SK-N-SH treated with all-trans-retinoic acid at 6 μM for 48 hours (cell line): ENCODE measurements at regions not wholly inside any gene's neighbourhood (a gene's known extent, or its start where the extent isn't known, plus 50 kb on each side); places are given as distances from the start of the nearest gene placed in this dataset.

Experiments
- ATAC-seq: fragments of 200-7000 bp; cut with Tn5 transposase; 3 replicates; pipeline ENCODE4 v1.9.1; 2020; ENCODE audit warnings: mild to moderate bottlenecking, moderate library complexity
- ARNTL ChIP-seq: fragments of 450-650 bp; formaldehyde crosslinking; IDR thresholded peaks from 2 replicates; pipeline ENCODE4 v1.5.0; 2020; ENCODE audit warnings: low read depth, mild to moderate bottlenecking, moderate library complexity, borderline replicate concordance
- BACH2 ChIP-seq: fragments of 250-450 bp; sonication (Bioruptor Pico); IDR thresholded peaks from 2 replicates; pipeline ENCODE4 v1.9.0; 2021; ENCODE audit warnings: mild to moderate bottlenecking, borderline replicate concordance
- CSDC2 ChIP-seq: fragments of 250-450 bp; sonication (Bioruptor Pico); IDR thresholded peaks from 2 replicates; pipeline ENCODE4 v1.5.0; 2020; ENCODE audit warnings: mild to moderate bottlenecking, moderate library complexity
- ESRRG ChIP-seq: fragments of 250-450 bp; sonication (Bioruptor Pico); IDR thresholded peaks from 2 replicates; pipeline ENCODE4 v1.6.1; 2021; ENCODE audit warnings: mild to moderate bottlenecking
- GLIS3 ChIP-seq: fragments of 250-450 bp; sonication (Bioruptor Pico); IDR thresholded peaks from 2 replicates; pipeline ENCODE4 v1.5.0; 2020; ENCODE audit warnings: mild to moderate bottlenecking, moderate library complexity
- ISL1 ChIP-seq: fragments of 250-450 bp; sonication (Bioruptor Pico); IDR thresholded peaks from 2 replicates; pipeline ENCODE4 v2.1.2; 2022; ENCODE audit warnings: mild to moderate bottlenecking, moderate library complexity
- PPARA ChIP-seq: fragments of 250-450 bp; sonication (Bioruptor Pico); IDR thresholded peaks from 2 replicates; pipeline ENCODE4 v1.5.0; 2020; ENCODE audit warnings: mild to moderate bottlenecking, borderline replicate concordance
- SNAI2 ChIP-seq: fragments of 250-450 bp; sonication (Bioruptor Pico); IDR thresholded peaks from 2 replicates; pipeline ENCODE4 v1.5.0; 2020; ENCODE audit warnings: mild to moderate bottlenecking, moderate library complexity
- TCF4 ChIP-seq: fragments of 250-450 bp; sonication (Bioruptor Pico); IDR thresholded peaks from 2 replicates; pipeline ENCODE4 v1.8.0; 2021; ENCODE audit warnings: mild to moderate bottlenecking, moderate library complexity, borderline replicate concordance
- TOX ChIP-seq: fragments of 250-450 bp; sonication (Bioruptor Pico); IDR thresholded peaks from 2 replicates; pipeline ENCODE4 v1.8.0; 2021; ENCODE audit warnings: mild to moderate bottlenecking, moderate library complexity, borderline replicate concordance
- TSHZ2 ChIP-seq: fragments of 250-450 bp; sonication (Bioruptor Pico); IDR thresholded peaks from 2 replicates; pipeline ENCODE4 v1.5.0; 2020; ENCODE audit warnings: mild to moderate bottlenecking, moderate library complexity
- ZC3H10 ChIP-seq: fragments of 250-450 bp; sonication (Bioruptor Pico); IDR thresholded peaks from 2 replicates; pipeline ENCODE4 v1.5.1; 2021; ENCODE audit warnings: mild to moderate bottlenecking, moderate library complexity
- ZFP3 ChIP-seq: fragments of 250-450 bp; sonication (Bioruptor Pico); IDR thresholded peaks from 2 replicates; pipeline ENCODE4 v1.5.0; 2020; ENCODE audit warnings: mild to moderate bottlenecking, moderate library complexity
- ZFP30 ChIP-seq: fragments of 450-650 bp; formaldehyde crosslinking; IDR thresholded peaks from 2 replicates; pipeline ENCODE4 v1.5.0; 2022; ENCODE audit warnings: mild to moderate bottlenecking, moderate library complexity
- ZNF565 ChIP-seq: fragments of 450-650 bp; formaldehyde crosslinking; conservative IDR thresholded peaks from 2 replicates; pipeline ENCODE4 v1.5.0; 2020; ENCODE audit warnings: low read depth, mild to moderate bottlenecking, moderate library complexity
- ZNF70 ChIP-seq: fragments of 450-650 bp; formaldehyde crosslinking; IDR thresholded peaks from 2 replicates; pipeline ENCODE4 v1.5.0; 2020; ENCODE audit warnings: mild to moderate bottlenecking, moderate library complexity
- ZNF8 ChIP-seq: fragments of 450-650 bp; formaldehyde crosslinking; IDR thresholded peaks from 2 replicates; pipeline ENCODE4 v1.5.0; 2020; ENCODE audit warnings: mild to moderate bottlenecking, moderate library complexity
- TF ChIP-seq, protein P1 (sequence below): fragments of 250-450 bp; sonication (Bioruptor Pico); IDR thresholded peaks from 2 replicates; pipeline ENCODE4 v1.5.1; 2021; ENCODE audit warnings: mild to moderate bottlenecking, moderate library complexity
- TF ChIP-seq, protein P2 (sequence below): fragments of 250-450 bp; sonication (Bioruptor Pico); IDR thresholded peaks from 2 replicates; pipeline ENCODE4 v1.8.0; 2020; ENCODE audit warnings: mild to moderate bottlenecking, moderate library complexity, borderline replicate concordance
- TF ChIP-seq, protein P3 (sequence below): fragments of 250-450 bp; sonication (Bioruptor Pico); IDR thresholded peaks from 2 replicates; pipeline ENCODE4 v1.8.0; 2021; ENCODE audit warnings: low read depth, mild to moderate bottlenecking, moderate library complexity, borderline replicate concordance
- TF ChIP-seq, protein P4 (sequence below): fragments of 250-450 bp; sonication (Bioruptor Pico); IDR thresholded peaks from 2 replicates; pipeline ENCODE4 v1.5.1; 2020; ENCODE audit warnings: low read depth, mild to moderate bottlenecking, moderate library complexity

DNA sequence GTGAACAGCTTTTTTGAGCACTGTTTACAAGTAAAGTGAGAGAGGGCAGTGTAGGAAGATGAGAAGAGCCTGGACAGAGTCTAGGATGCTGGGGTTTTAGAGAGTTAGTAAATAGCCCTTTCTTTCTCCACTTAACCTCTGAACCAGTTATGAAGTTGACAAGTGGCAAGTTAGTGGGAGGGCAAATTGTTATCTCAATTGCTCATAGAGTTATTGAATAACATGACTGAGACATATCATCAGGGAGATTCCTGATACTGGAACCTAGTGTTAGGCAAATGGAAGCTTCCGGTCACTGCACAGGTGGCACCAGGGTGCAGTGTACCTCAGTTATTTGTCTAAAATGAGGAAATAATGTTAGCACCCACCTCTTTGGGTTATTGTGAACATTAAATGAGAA is 57.8 kb upstream of the PTPN5 start:
- no peak for TF ChIP-seq ZFP3
- TF ChIP-seq ESRRG (CRISPR knock-in tag): no peak
- TF ChIP-seq CSDC2 (CRISPR knock-in tag): no peak
- TF ChIP-seq ZNF70: no peak
- TF ChIP-seq, protein P1, sequence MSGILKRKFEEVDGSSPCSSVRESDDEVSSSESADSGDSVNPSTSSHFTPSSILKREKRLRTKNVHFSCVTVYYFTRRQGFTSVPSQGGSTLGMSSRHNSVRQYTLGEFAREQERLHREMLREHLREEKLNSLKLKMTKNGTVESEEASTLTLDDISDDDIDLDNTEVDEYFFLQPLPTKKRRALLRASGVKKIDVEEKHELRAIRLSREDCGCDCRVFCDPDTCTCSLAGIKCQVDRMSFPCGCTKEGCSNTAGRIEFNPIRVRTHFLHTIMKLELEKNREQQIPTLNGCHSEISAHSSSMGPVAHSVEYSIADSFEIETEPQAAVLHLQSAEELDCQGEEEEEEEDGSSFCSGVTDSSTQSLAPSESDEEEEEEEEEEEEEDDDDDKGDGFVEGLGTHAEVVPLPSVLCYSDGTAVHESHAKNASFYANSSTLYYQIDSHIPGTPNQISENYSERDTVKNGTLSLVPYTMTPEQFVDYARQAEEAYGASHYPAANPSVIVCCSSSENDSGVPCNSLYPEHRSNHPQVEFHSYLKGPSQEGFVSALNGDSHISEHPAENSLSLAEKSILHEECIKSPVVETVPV (CRISPR knock-in tag): no peak
- TF ChIP-seq GLIS3: no peak
- TF ChIP-seq, protein P2, sequence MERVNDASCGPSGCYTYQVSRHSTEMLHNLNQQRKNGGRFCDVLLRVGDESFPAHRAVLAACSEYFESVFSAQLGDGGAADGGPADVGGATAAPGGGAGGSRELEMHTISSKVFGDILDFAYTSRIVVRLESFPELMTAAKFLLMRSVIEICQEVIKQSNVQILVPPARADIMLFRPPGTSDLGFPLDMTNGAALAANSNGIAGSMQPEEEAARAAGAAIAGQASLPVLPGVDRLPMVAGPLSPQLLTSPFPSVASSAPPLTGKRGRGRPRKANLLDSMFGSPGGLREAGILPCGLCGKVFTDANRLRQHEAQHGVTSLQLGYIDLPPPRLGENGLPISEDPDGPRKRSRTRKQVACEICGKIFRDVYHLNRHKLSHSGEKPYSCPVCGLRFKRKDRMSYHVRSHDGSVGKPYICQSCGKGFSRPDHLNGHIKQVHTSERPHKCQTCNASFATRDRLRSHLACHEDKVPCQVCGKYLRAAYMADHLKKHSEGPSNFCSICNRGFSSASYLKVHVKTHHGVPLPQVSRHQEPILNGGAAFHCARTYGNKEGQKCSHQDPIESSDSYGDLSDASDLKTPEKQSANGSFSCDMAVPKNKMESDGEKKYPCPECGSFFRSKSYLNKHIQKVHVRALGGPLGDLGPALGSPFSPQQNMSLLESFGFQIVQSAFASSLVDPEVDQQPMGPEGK (CRISPR knock-in tag): no peak
- TF ChIP-seq BACH2 (CRISPR knock-in tag): no peak
- TF ChIP-seq PPARA (CRISPR knock-in tag): no peak
- TF ChIP-seq ZFP30 (CRISPR knock-in tag): no peak
- TF ChIP-seq, protein P3, sequence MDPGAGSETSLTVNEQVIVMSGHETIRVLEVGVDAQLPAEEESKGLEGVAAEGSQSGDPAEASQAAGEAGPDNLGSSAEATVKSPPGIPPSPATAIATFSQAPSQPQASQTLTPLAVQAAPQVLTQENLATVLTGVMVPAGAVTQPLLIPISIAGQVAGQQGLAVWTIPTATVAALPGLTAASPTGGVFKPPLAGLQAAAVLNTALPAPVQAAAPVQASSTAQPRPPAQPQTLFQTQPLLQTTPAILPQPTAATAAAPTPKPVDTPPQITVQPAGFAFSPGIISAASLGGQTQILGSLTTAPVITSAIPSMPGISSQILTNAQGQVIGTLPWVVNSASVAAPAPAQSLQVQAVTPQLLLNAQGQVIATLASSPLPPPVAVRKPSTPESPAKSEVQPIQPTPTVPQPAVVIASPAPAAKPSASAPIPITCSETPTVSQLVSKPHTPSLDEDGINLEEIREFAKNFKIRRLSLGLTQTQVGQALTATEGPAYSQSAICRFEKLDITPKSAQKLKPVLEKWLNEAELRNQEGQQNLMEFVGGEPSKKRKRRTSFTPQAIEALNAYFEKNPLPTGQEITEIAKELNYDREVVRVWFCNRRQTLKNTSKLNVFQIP: no peak
- no peak for TF ChIP-seq TSHZ2 (CRISPR knock-in tag)
- TF ChIP-seq SNAI2 (CRISPR knock-in tag): no peak
- TF ChIP-seq ZNF565 (CRISPR knock-in tag): no peak
- TF ChIP-seq ZC3H10: no peak
- TF ChIP-seq ARNTL (CRISPR knock-in tag): no peak
- TF ChIP-seq TOX (CRISPR knock-in tag): no peak
- no peak for TF ChIP-seq TCF4 (CRISPR knock-in tag)
- TF ChIP-seq ZNF8 (CRISPR knock-in tag): no peak
- TF ChIP-seq, protein P4, sequence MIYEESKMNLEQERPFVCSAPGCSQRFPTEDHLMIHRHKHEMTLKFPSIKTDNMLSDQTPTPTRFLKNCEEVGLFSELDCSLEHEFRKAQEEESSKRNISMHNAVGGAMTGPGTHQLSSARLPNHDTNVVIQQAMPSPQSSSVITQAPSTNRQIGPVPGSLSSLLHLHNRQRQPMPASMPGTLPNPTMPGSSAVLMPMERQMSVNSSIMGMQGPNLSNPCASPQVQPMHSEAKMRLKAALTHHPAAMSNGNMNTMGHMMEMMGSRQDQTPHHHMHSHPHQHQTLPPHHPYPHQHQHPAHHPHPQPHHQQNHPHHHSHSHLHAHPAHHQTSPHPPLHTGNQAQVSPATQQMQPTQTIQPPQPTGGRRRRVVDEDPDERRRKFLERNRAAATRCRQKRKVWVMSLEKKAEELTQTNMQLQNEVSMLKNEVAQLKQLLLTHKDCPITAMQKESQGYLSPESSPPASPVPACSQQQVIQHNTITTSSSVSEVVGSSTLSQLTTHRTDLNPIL: no peak
- ATAC-seq: no peak

GRCh38 chr11:18844753-18845367 is 53.3 kb upstream of the PTPN5 start:
- peak; percentile 91 for ATAC-seq

More at GRCh38 chr11:18844753-18845367, 53.3 kb upstream of the PTPN5 start:
- TF ChIP-seq SNAI2 (CRISPR knock-in tag) (no peak), GLIS3 (no peak), ISL1 (CRISPR knock-in tag) (no peak)
- TF ChIP-seq, protein P4: no peak
